ENCODE measurements at regions not wholly inside any gene's neighbourhood (a gene's known extent, or its start where the extent isn't known, plus 50 kb on each side); places are given as distances from the start of the nearest gene placed in this dataset.

GRCh38 chr7:95668504-95669018 is 72.2 kb upstream of the PDK4 start:
- no peaks in the 10 kb centered on the region for H3K27me3 ChIP-seq (ENCODE audit: insufficient read depth, low read length)
- H2AFZ ChIP-seq (ENCODE audit: low read length, unreplicated experiment) = no peak overlapping the region
- no peaks in the 10 kb centered on the region for H3K4me1 ChIP-seq (ENCODE audit: control insufficient read depth, insufficient read depth, low read length, unreplicated experiment)
- H3K36me3 ChIP-seq (ENCODE audit: insufficient read depth, low read length) = no peaks in the 10 kb centered on the region
- no peaks in the 10 kb centered on the region for H3K79me2 ChIP-seq (ENCODE audit: control insufficient read depth, insufficient read depth, low read length, unreplicated experiment)
- no peak overlapping the region for H3K4me3 ChIP-seq (ENCODE audit: low read depth, low read length)
- H3K27ac ChIP-seq (ENCODE audit: low read depth, low read length) = no peak overlapping the region

- no peak overlapping the region for H2AFZ ChIP-seq (ENCODE audit: low read length, unreplicated experiment)
- H3K4me3 ChIP-seq (ENCODE audit: low read depth, low read length) = no peak overlapping the region
- no peaks in the 10 kb centered on the region for H3K4me1 ChIP-seq (ENCODE audit: control insufficient read depth, insufficient read depth, low read length, unreplicated experiment)
- H3K79me2 ChIP-seq (ENCODE audit: control insufficient read depth, insufficient read depth, low read length, unreplicated experiment) = no peaks in the 10 kb centered on the region
- no peaks in the 10 kb centered on the region for H3K36me3 ChIP-seq (ENCODE audit: insufficient read depth, low read length)
- no peaks in the 10 kb centered on the region for H3K27me3 ChIP-seq (ENCODE audit: insufficient read depth, low read length)
- no peak overlapping the region for H3K27ac ChIP-seq (ENCODE audit: low read depth, low read length)
These were observed 66.7 kb upstream of the PDK4 start for GRCh38 chr7:95662987-95663386.

- no peaks in the 10 kb centered on the region for H3K36me3 ChIP-seq (ENCODE audit: insufficient read depth, low read length)
- no peaks in the 10 kb centered on the region for H3K27me3 ChIP-seq (ENCODE audit: insufficient read depth, low read length)
- H2AFZ ChIP-seq (ENCODE audit: low read length, unreplicated experiment) = no peak overlapping the region
- no peak overlapping the region for H3K27ac ChIP-seq (ENCODE audit: low read depth, low read length)
- H3K4me3 ChIP-seq (ENCODE audit: low read depth, low read length) = no peak overlapping the region
- no peaks in the 10 kb centered on the region for H3K4me1 ChIP-seq (ENCODE audit: control insufficient read depth, insufficient read depth, low read length, unreplicated experiment)
- no peaks in the 10 kb centered on the region for H3K79me2 ChIP-seq (ENCODE audit: control insufficient read depth, insufficient read depth, low read length, unreplicated experiment)
These were observed 63.7 kb upstream of the PDK4 start for GRCh38 chr7:95660023-95660434.

- no peak overlapping the region for H3K4me3 ChIP-seq (ENCODE audit: low read depth, low read length)
- no peaks in the 10 kb centered on the region for H3K27me3 ChIP-seq (ENCODE audit: insufficient read depth, low read length)
- no peaks in the 10 kb centered on the region for H3K36me3 ChIP-seq (ENCODE audit: insufficient read depth, low read length)
- H3K79me2 ChIP-seq (ENCODE audit: control insufficient read depth, insufficient read depth, low read length, unreplicated experiment) = no peaks in the 10 kb centered on the region
- no peaks in the 10 kb centered on the region for H3K4me1 ChIP-seq (ENCODE audit: control insufficient read depth, insufficient read depth, low read length, unreplicated experiment)
- H3K27ac ChIP-seq (ENCODE audit: low read depth, low read length) = no peak overlapping the region
- H2AFZ ChIP-seq (ENCODE audit: low read length, unreplicated experiment) = no peak overlapping the region
These were observed 62.4 kb upstream of the PDK4 start for GRCh38 chr7:95658676-95659075.

- Histone ChIP-seq H3K4me1 (ENCODE audit: control insufficient read depth, insufficient read depth, low read length, unreplicated experiment) (no peaks in the 10 kb centered on the region), H3K27ac (ENCODE audit: low read depth, low read length) (no peak overlapping the region), H3K27me3 (ENCODE audit: insufficient read depth, low read length) (no peaks in the 10 kb centered on the region), H3K79me2 (ENCODE audit: control insufficient read depth, insufficient read depth, low read length, unreplicated experiment) (no peaks in the 10 kb centered on the region), H2AFZ (ENCODE audit: low read length, unreplicated experiment) (no peak overlapping the region), H3K4me3 (ENCODE audit: low read depth, low read length) (no peak overlapping the region), H3K36me3 (ENCODE audit: insufficient read depth, low read length) (no peaks in the 10 kb centered on the region)
These were observed 53.2 kb upstream of the PDK4 start for GRCh38 chr7:95649546-95649945.

- H3K4me3 ChIP-seq (ENCODE audit: low read depth, low read length) = no peak overlapping the region
- H3K4me1 ChIP-seq (ENCODE audit: control insufficient read depth, insufficient read depth, low read length, unreplicated experiment) = peaks cover 7% of the 10 kb centered on the region
- H3K36me3 ChIP-seq (ENCODE audit: insufficient read depth, low read length) = no peaks in the 10 kb centered on the region
- no peak overlapping the region for H3K27ac ChIP-seq (ENCODE audit: low read depth, low read length)
- no peaks in the 10 kb centered on the region for H3K79me2 ChIP-seq (ENCODE audit: control insufficient read depth, insufficient read depth, low read length, unreplicated experiment)
- H2AFZ ChIP-seq (ENCODE audit: low read length, unreplicated experiment) = no peak overlapping the region
- H3K27me3 ChIP-seq (ENCODE audit: insufficient read depth, low read length) = no peaks in the 10 kb centered on the region
These were observed 50.0 kb upstream of the PDK4 start for GRCh38 chr7:95646350-95646749.
